CD14-positive monocyte (primary cell): ENCODE measurements at regions not wholly inside any gene's neighbourhood (a gene's known extent, or its start where the extent isn't known, plus 50 kb on each side); places are given as distances from the start of the nearest gene placed in this dataset.

ENCODE experiments used
- DNase-seq, 3 donors: peaks; one replicate each; pipeline ENCODE4 v3.0.0-alpha.2; 2011 to 2022
- H2AFZ ChIP-seq: 2 replicates; pipeline ENCODE4 v1.6.0; 2012; ENCODE audit warnings: mild to moderate bottlenecking, low read depth, low read length, inconsistent platforms; ENCODE audit not compliant: insufficient read depth, poor library complexity, severe bottlenecking
- H3K27ac ChIP-seq, 2 donors: 1 replicate in 1 of 2; 2 replicates in 1 of 2; pipeline ENCODE4 v1.5.1; 2012 to 2013; ENCODE audit warnings: low read length in 2 of 2, control low read depth in 1 of 2, inconsistent platforms in 1 of 2, low read depth in 1 of 2, mild to moderate bottlenecking in 1 of 2
- H3K27me3 ChIP-seq, 2 donors: one replicate each; pipeline versions ENCODE4 v1.6.0 to v1.6.1; 2011 to 2013; ENCODE audit warnings: low read length in 2 of 2; ENCODE audit not compliant: control insufficient read depth in 2 of 2, insufficient read depth in 2 of 2
- H3K36me3 ChIP-seq, 2 donors: replicated peaks in 1 of 2; 1 replicate in 1 of 2; 2 replicates in 1 of 2; pipeline versions ENCODE4 v1.5.1 to v1.6.1; 2012 to 2013; ENCODE audit warnings: low read length in 2 of 2, control low read depth in 1 of 2, inconsistent platforms in 1 of 2, mild to moderate bottlenecking in 1 of 2; ENCODE audit not compliant: insufficient read depth in 2 of 2, control insufficient read depth in 1 of 2
- H3K4me1 ChIP-seq, 2 donors: 1 replicate in 1 of 2; 2 replicates in 1 of 2; pipeline versions ENCODE4 v1.5.1 to v1.6.1; 2012 to 2013; ENCODE audit warnings: low read length in 2 of 2, control low read depth in 1 of 2, inconsistent platforms in 1 of 2, mild to moderate bottlenecking in 1 of 2, moderate library complexity in 1 of 2; ENCODE audit not compliant: insufficient read depth in 2 of 2, control insufficient read depth in 1 of 2
- H3K4me2 ChIP-seq: replicated peaks from 2 replicates; pipeline ENCODE3; 2012; ENCODE audit warnings: low read length, moderate library complexity, mild to moderate bottlenecking; ENCODE audit not compliant: poor library complexity, severe bottlenecking; ENCODE audit errors: extremely low read depth
- H3K4me3 ChIP-seq, 3 experiments: fragments of 200-600 bp in 1 of 3; sonication (generic) in 1 of 3; replicated peaks in 1 of 3; 1 replicate in 2 of 3; 2 replicates in 1 of 3; pipeline ENCODE4 v1.5.1; 2011 to 2013; ENCODE audit warnings: low read length in 3 of 3, mild to moderate bottlenecking in 3 of 3, control low read depth in 2 of 3, low read depth in 2 of 3, inconsistent platforms in 1 of 3, moderate library complexity in 1 of 3
- H3K79me2 ChIP-seq: 2 replicates; pipeline ENCODE4 v1.6.0; 2012; ENCODE audit warnings: mild to moderate bottlenecking, control low read depth, inconsistent platforms, low read length, moderate library complexity; ENCODE audit not compliant: insufficient read depth
- H3K9ac ChIP-seq: 2 replicates; pipeline ENCODE4 v1.6.0; 2017; ENCODE audit warnings: low read length, mild to moderate bottlenecking; ENCODE audit not compliant: insufficient read depth, poor library complexity, severe bottlenecking
- H3K9me3 ChIP-seq, 2 donors: replicated peaks in 1 of 2; 1 replicate in 1 of 2; 2 replicates in 1 of 2; pipeline versions ENCODE4 v1.5.1 to v1.6.1; 2012 to 2013; ENCODE audit warnings: low read length in 2 of 2, control low read depth in 1 of 2; ENCODE audit not compliant: control insufficient read depth in 1 of 2, insufficient read depth in 1 of 2
- H4K20me1 ChIP-seq: 2 replicates; pipeline ENCODE4 v1.6.0; 2012; ENCODE audit warnings: mild to moderate bottlenecking, low read length, control low read depth, moderate library complexity; ENCODE audit not compliant: insufficient read depth
- H3K27ac Mint-ChIP-seq, 7 donors: one replicate each; pipeline ENCODE4 v1.8.0; 2020; ENCODE audit warnings: mild to moderate bottlenecking in 7 of 7, mixed read lengths in 7 of 7, moderate library complexity in 6 of 7, inconsistent platforms in 2 of 7
- H3K27me3 Mint-ChIP-seq, 3 donors: one replicate each; pipeline ENCODE4 v1.8.0; 2021 to 2022; ENCODE audit warnings: low read depth in 3 of 3, mild to moderate bottlenecking in 3 of 3, mixed read lengths in 3 of 3, moderate library complexity in 3 of 3, inconsistent platforms in 1 of 3
- H3K36me3 Mint-ChIP-seq, 2 donors: one replicate each; pipeline ENCODE4 v1.8.0; 2020; ENCODE audit warnings: mixed read lengths in 2 of 2, inconsistent platforms in 1 of 2, mild to moderate bottlenecking in 1 of 2
- H3K4me1 Mint-ChIP-seq: one replicate; pipeline ENCODE4 v1.8.0; 2020; ENCODE audit warnings: mild to moderate bottlenecking, mixed read lengths
- H3K4me3 Mint-ChIP-seq, 2 donors: one replicate each; pipeline ENCODE4 v1.8.0; 2020; ENCODE audit warnings: mild to moderate bottlenecking in 2 of 2, mixed read lengths in 2 of 2, moderate library complexity in 1 of 2
- H3K9me3 Mint-ChIP-seq, 7 donors: one replicate each; pipeline ENCODE4 v1.8.0; 2020 to 2022; ENCODE audit warnings: mixed read lengths in 7 of 7, mild to moderate bottlenecking in 6 of 7, moderate library complexity in 6 of 7, inconsistent platforms in 2 of 7
- WGBS: methylation state at CpG from one replicate; pipeline ENCODE4 v1.1.5; 2013; ENCODE audit warnings: missing lambda C conversion rate; ENCODE audit not compliant: insufficient coverage; 5-methylcytosine and 5-hydroxymethylcytosine counted together
- intact Hi-C, 2 donors: fragments of 100-400 bp; cut with micrococcal nuclease; formaldehyde crosslinking; loops; one replicate each; pipeline versions ENCODE4 v1.15.0 to v1.15.1; 2023
- TF ChIP-seq, protein P1 (sequence below): fragments of 200-600 bp; IDR thresholded peaks from one replicate; pipeline ENCODE4 v1.8.0; 2022; ENCODE audit warnings: antibody characterized with exemption, mild to moderate bottlenecking

DNA sequence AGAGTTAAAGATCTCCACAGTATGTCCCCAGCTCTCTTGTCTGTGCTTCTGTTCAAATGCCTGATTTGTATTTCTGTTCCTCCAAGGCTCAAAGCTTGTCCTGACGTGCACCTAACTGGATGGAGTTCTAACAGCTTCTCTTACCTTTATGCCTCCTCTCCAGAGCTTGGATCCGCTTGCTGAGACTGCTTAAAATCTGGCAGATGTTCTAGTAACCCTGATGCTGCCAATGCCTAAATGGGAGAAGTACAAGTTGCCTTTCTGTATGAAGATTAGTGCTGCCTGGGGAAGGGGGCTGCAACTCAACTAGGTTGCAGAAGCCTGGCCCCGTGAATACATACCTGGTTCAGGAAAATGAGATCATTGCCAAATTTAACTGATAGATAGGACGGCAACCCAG, 354.5 kb upstream of the KCNMB2 start:
- no peak overlapping the region for H3K9ac ChIP-seq
- H2AFZ ChIP-seq: no peak overlapping the region
- H3K27me3 Mint-ChIP-seq: peaks cover 0 to 1% (median 0%) of the 10 kb centered on the region in 3 donors
- intact Hi-C loops: no loop called here
- no peak overlapping the region for H3K4me3 ChIP-seq
- H3K27ac Mint-ChIP-seq: no peak overlapping the region
- H3K4me1 ChIP-seq: no peaks in the 10 kb centered on the region
- H3K4me1 Mint-ChIP-seq: no peaks in the 10 kb centered on the region
- H3K4me2 ChIP-seq: no peak overlapping the region
- no peaks in the 10 kb centered on the region for H3K36me3 Mint-ChIP-seq
- H3K4me3 Mint-ChIP-seq: no peak overlapping the region
- H3K27ac ChIP-seq: no peak overlapping the region
- no peak for DNase-seq
- 100% methylated on average over 1 of the region's 4 CpGs for WGBS
- H3K27me3 ChIP-seq: no peaks in the 10 kb centered on the region
- no peaks in the 10 kb centered on the region for H3K9me3 ChIP-seq
- no peaks in the 10 kb centered on the region for H3K9me3 Mint-ChIP-seq
- TF ChIP-seq, protein P1, sequence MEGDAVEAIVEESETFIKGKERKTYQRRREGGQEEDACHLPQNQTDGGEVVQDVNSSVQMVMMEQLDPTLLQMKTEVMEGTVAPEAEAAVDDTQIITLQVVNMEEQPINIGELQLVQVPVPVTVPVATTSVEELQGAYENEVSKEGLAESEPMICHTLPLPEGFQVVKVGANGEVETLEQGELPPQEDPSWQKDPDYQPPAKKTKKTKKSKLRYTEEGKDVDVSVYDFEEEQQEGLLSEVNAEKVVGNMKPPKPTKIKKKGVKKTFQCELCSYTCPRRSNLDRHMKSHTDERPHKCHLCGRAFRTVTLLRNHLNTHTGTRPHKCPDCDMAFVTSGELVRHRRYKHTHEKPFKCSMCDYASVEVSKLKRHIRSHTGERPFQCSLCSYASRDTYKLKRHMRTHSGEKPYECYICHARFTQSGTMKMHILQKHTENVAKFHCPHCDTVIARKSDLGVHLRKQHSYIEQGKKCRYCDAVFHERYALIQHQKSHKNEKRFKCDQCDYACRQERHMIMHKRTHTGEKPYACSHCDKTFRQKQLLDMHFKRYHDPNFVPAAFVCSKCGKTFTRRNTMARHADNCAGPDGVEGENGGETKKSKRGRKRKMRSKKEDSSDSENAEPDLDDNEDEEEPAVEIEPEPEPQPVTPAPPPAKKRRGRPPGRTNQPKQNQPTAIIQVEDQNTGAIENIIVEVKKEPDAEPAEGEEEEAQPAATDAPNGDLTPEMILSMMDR: no peak
- no peaks in the 10 kb centered on the region for H3K36me3 ChIP-seq
- no peaks in the 10 kb centered on the region for H4K20me1 ChIP-seq
- no peaks in the 10 kb centered on the region for H3K79me2 ChIP-seq

DNA sequence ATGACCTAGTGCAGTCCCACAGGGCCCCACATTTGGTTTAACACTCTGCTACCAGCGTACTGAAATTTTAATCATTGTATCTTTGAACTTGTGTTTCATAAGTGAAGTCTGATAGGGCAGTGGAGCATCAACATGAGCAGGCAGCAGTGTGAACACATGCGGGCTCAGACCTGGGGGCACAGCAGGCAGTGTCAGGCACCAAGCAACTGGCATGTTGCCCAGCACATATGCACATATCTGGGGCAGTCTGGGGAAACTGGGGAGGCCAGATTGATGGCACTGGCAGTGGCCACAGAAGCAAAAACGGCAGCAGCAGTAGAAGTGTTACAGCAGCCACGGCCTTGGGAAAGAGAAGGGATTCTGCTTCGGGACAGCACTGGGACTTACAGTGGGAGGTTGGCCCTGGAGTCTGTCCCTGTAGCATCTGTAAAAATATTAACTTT, 353.9 kb upstream of the KCNMB2 start:
- peaks cover 0 to 1% (median 0%) of the 10 kb centered on the region in 3 donors for H3K27me3 Mint-ChIP-seq
- Histone ChIP-seq H3K4me1 (no peaks in the 10 kb centered on the region), H3K79me2 (no peaks in the 10 kb centered on the region), H3K27ac (no peak overlapping the region), H4K20me1 (no peaks in the 10 kb centered on the region), H3K9ac (no peak overlapping the region), H3K4me2 (no peak overlapping the region), H2AFZ (no peak overlapping the region), H3K4me3 (no peak overlapping the region), H3K36me3 (no peaks in the 10 kb centered on the region), H3K27me3 (no peaks in the 10 kb centered on the region), H3K9me3 (no peaks in the 10 kb centered on the region)
- no peak overlapping the region for H3K27ac Mint-ChIP-seq
- 86% methylated on average over 1 of the region's 5 CpGs for WGBS
- H3K4me1 Mint-ChIP-seq: no peaks in the 10 kb centered on the region
- TF ChIP-seq, protein P1: no peak
- no peak for DNase-seq
- no peaks in the 10 kb centered on the region for H3K36me3 Mint-ChIP-seq
- no peak overlapping the region for H3K4me3 Mint-ChIP-seq
- intact Hi-C loops: no loop called here
- H3K9me3 Mint-ChIP-seq: no peaks in the 10 kb centered on the region
